ENCODE measurements at regions not wholly inside any gene's neighbourhood (a gene's known extent, or its start where the extent isn't known, plus 50 kb on each side); places are given as distances from the start of the nearest gene placed in this dataset.

DNA sequence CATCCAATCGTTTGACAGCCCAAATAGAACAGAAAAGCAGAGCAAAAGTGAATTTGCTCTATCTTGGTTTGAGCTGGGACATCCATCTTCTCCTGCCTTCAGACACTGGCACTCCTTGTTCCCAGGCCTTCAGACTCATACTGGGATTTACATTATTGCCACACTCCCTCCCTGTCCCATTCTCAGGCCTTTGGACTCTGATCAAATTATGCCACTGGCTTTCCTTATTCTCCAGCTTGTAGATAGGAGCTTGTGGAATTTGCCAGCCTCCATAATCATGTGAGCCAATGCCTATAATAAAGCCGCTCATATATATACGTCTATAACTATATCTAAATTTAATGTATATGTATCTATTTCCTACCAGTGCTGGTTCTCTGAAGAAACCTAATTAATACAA lies 568.3 kb upstream of the KIRREL3 start:
- Histone ChIP-seq H4K20me1 (ENCODE audit: control insufficient read depth, insufficient read depth, low read length, poor library complexity, severe bottlenecking) (no peaks in the 10 kb centered on the region), H3K4me2 (replicated peaks; ENCODE audit: low read depth, low read length, poor library complexity, severe bottlenecking) (no peak overlapping the region), H3K4me1 (ENCODE audit: control insufficient read depth in 2 of 2, insufficient read depth in 2 of 2, low read length in 2 of 2) (no peaks in the 10 kb centered on the region), H2AFZ (ENCODE audit: insufficient read depth, low read depth, low read length, poor library complexity, severe bottlenecking) (no peak overlapping the region), H3K36me3 (replicated peaks in 1 of 2; ENCODE audit: control extremely low read depth in 1 of 2, control insufficient read depth in 1 of 2, extremely low read depth in 1 of 2, insufficient read depth in 2 of 2, low read length in 1 of 2) (no peaks in the 10 kb centered on the region), H3K9me3 (ENCODE audit: control extremely low read depth in 1 of 3, control insufficient read depth in 2 of 3, insufficient read depth in 1 of 3, low read length in 2 of 3) (no peaks in the 10 kb centered on the region), H3K27me3 (replicated peaks in 1 of 4; ENCODE audit: control extremely low read depth in 1 of 4, control insufficient read depth in 3 of 4, insufficient read depth in 4 of 4, low read length in 3 of 4) (no peaks in the 10 kb centered on the region), H3K9ac (ENCODE audit: low read length) (no peak overlapping the region), H3K79me2 (ENCODE audit: control insufficient read depth, insufficient read depth, low read length) (no peaks in the 10 kb centered on the region), H3K27ac (ENCODE audit: low read length in 2 of 2) (no peak overlapping the region), H3K4me3 (ENCODE audit: control extremely low read depth in 1 of 5, extremely low read depth in 1 of 5, insufficient read depth in 1 of 5, low read depth in 2 of 5, low read length in 4 of 5) (no peak overlapping the region)
- Mint-ChIP-seq H3K27me3 (no peaks in the 10 kb centered on the region), H3K27ac (no peak overlapping the region), H3K4me3 (no peak overlapping the region), H3K4me1 (no peaks in the 10 kb centered on the region), H3K9me3 (ENCODE audit: insufficient read depth) (no peaks in the 10 kb centered on the region)
- POLR2A ChIA-PET, result no interaction called here
- TF ChIP-seq EZH2 (IDR thresholded peaks at IDR 0.05; ENCODE audit: borderline replicate concordance, insufficient read depth, low read depth, low read length, poor library complexity, severe bottlenecking), result no peak
- TF ChIP-seq, protein P1, sequence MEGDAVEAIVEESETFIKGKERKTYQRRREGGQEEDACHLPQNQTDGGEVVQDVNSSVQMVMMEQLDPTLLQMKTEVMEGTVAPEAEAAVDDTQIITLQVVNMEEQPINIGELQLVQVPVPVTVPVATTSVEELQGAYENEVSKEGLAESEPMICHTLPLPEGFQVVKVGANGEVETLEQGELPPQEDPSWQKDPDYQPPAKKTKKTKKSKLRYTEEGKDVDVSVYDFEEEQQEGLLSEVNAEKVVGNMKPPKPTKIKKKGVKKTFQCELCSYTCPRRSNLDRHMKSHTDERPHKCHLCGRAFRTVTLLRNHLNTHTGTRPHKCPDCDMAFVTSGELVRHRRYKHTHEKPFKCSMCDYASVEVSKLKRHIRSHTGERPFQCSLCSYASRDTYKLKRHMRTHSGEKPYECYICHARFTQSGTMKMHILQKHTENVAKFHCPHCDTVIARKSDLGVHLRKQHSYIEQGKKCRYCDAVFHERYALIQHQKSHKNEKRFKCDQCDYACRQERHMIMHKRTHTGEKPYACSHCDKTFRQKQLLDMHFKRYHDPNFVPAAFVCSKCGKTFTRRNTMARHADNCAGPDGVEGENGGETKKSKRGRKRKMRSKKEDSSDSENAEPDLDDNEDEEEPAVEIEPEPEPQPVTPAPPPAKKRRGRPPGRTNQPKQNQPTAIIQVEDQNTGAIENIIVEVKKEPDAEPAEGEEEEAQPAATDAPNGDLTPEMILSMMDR (IDR thresholded peaks at IDR 0.05), result no peak
- ATAC-seq (ENCODE audit: low read depth) (no peak), DNase-seq (no peak)
- no CpG with 5 or more reads among the region's 3 CpGs for WGBS (ENCODE audit: insufficient coverage)
- CTCF ChIA-PET, result no interaction called here
- intact Hi-C loops (cut with micrococcal nuclease), result no loop called here

DNA sequence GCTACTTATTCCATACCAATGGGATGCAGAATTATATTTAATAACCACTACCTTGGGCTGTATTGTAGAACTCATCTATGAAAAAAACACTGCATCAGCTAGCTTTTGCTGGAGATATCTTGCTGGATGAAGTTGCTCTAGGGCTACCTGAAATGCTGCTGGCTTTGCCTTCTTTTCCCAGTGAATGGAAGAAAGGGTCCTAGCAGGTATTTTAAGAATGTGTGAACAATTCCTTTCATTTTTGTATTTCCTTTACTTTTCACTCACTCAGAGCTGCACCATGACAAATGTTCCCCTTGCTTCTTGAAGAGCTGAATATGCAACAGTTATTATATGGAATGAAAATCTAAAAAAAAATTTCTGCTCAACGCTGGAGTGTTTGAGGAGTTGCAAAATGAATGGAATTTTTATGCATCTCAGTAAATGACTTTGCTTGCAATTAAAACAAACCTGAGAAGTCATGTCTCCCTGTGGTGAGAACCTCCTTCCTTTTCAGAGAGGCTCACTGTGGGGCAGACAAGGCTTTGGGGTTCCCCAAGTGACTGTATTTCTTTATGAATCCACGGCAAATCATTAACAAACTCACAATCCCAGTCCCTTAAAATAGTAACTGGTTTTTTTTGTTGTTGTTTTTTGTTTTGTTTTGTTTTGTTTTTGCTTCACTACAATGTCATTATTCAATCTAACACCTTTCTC lies 566.8 kb upstream of the KIRREL3 start:
- no peak overlapping the region for H3K27ac Mint-ChIP-seq
- no peaks in the 10 kb centered on the region for H3K4me1 ChIP-seq (ENCODE audit: control insufficient read depth in 2 of 2, insufficient read depth in 2 of 2, low read length in 2 of 2)
- H3K4me2 ChIP-seq (replicated peaks; ENCODE audit: low read depth, low read length, poor library complexity, severe bottlenecking), result no peak overlapping the region
- CTCF ChIA-PET, result no interaction called here
- POLR2A ChIA-PET, result no interaction called here
- no peak overlapping the region for H3K4me3 ChIP-seq (ENCODE audit: control extremely low read depth in 1 of 5, extremely low read depth in 1 of 5, insufficient read depth in 1 of 5, low read depth in 2 of 5, low read length in 4 of 5)
- TF ChIP-seq, protein P1 (IDR thresholded peaks at IDR 0.05), result no peak
- no peak for TF ChIP-seq EZH2 (IDR thresholded peaks at IDR 0.05; ENCODE audit: borderline replicate concordance, insufficient read depth, low read depth, low read length, poor library complexity, severe bottlenecking)
- no peaks in the 10 kb centered on the region for H3K36me3 ChIP-seq (replicated peaks in 1 of 2; ENCODE audit: control extremely low read depth in 1 of 2, control insufficient read depth in 1 of 2, extremely low read depth in 1 of 2, insufficient read depth in 2 of 2, low read length in 1 of 2)
- H3K79me2 ChIP-seq (ENCODE audit: control insufficient read depth, insufficient read depth, low read length), result no peaks in the 10 kb centered on the region
- no peak overlapping the region for H3K9ac ChIP-seq (ENCODE audit: low read length)
- 100% methylated on average over 1 of the region's 2 CpGs for WGBS (ENCODE audit: insufficient coverage)
- DNase-seq, result no peak
- H3K27me3 ChIP-seq (replicated peaks in 1 of 4; ENCODE audit: control extremely low read depth in 1 of 4, control insufficient read depth in 3 of 4, insufficient read depth in 4 of 4, low read length in 3 of 4), result no peaks in the 10 kb centered on the region
- H3K27me3 Mint-ChIP-seq, result no peaks in the 10 kb centered on the region
- ATAC-seq (ENCODE audit: low read depth), result no peak
- H4K20me1 ChIP-seq (ENCODE audit: control insufficient read depth, insufficient read depth, low read length, poor library complexity, severe bottlenecking), result no peaks in the 10 kb centered on the region
- no peak overlapping the region for H3K27ac ChIP-seq (ENCODE audit: low read length in 2 of 2)
- H3K9me3 ChIP-seq (ENCODE audit: control extremely low read depth in 1 of 3, control insufficient read depth in 2 of 3, insufficient read depth in 1 of 3, low read length in 2 of 3), result no peaks in the 10 kb centered on the region
- H3K9me3 Mint-ChIP-seq (ENCODE audit: insufficient read depth), result no peaks in the 10 kb centered on the region
- no peak overlapping the region for H3K4me3 Mint-ChIP-seq
- intact Hi-C loops (cut with micrococcal nuclease), result no loop called here
- no peak overlapping the region for H2AFZ ChIP-seq (ENCODE audit: insufficient read depth, low read depth, low read length, poor library complexity, severe bottlenecking)
- H3K4me1 Mint-ChIP-seq, result no peaks in the 10 kb centered on the region

All from B cell (primary cell).